CD4-positive, CD25-positive, alpha-beta regulatory T cell (primary cell): ENCODE measurements at regions not wholly inside any gene's neighbourhood (a gene's known extent, or its start where the extent isn't known, plus 50 kb on each side); places are given as distances from the start of the nearest gene placed in this dataset.
"Not testable (repeated sequence)": the region's sequence is repeated elsewhere in the genome, so short reads cannot be mapped to it uniquely, and the experiment has no call there.

ENCODE experiments used
- ATAC-seq, 2 donors: fragments of 150-1000 bp; cut with Tn5 transposase; one replicate each; pipeline ENCODE4 v1.10.0; 2021; ENCODE audit warnings: low read depth in 2 of 2, moderate number of reproducible peaks in 2 of 2, moderate library complexity in 1 of 2
- DNase-seq, 3 donors: peaks; one replicate each; pipeline versions ENCODE4 v3.0.0 to v3.0.0-alpha.2; 2012 to 2022; ENCODE audit warnings: mixed read lengths in 1 of 3
- H3K27ac ChIP-seq: one replicate; pipeline ENCODE4 v1.7.0; 2013; ENCODE audit warnings: mild to moderate bottlenecking, low read length; ENCODE audit not compliant: insufficient read depth, poor library complexity, severe bottlenecking
- H3K27me3 ChIP-seq: one replicate; pipeline ENCODE4 v1.7.0; 2013; ENCODE audit warnings: low read length; ENCODE audit not compliant: control insufficient read depth, insufficient read depth
- H3K36me3 ChIP-seq: one replicate; pipeline ENCODE4 v1.7.0; 2013; ENCODE audit warnings: mild to moderate bottlenecking, low read length, moderate library complexity; ENCODE audit not compliant: control insufficient read depth, insufficient read depth
- H3K4me1 ChIP-seq: 2 replicates; pipeline ENCODE4 v1.7.0; 2013; ENCODE audit warnings: mild to moderate bottlenecking, low read length; ENCODE audit not compliant: insufficient read depth, control insufficient read depth, poor library complexity, severe bottlenecking
- H3K4me3 ChIP-seq: one replicate; pipeline ENCODE4 v1.7.0; 2013; ENCODE audit warnings: low read depth, mild to moderate bottlenecking, low read length, moderate library complexity
- H3K9me3 ChIP-seq, 2 experiments: 1 replicate in 1 of 2; 2 replicates in 1 of 2; pipeline ENCODE4 v1.7.0; 2013; ENCODE audit warnings: low read length in 2 of 2, mild to moderate bottlenecking in 1 of 2, moderate library complexity in 1 of 2; ENCODE audit not compliant: control insufficient read depth in 2 of 2
- H3K27ac Mint-ChIP-seq, 3 donors: one replicate each; pipeline ENCODE4 v1.8.0; 2020 to 2022; ENCODE audit warnings: mild to moderate bottlenecking in 3 of 3, mixed read lengths in 3 of 3, moderate library complexity in 2 of 3
- H3K27me3 Mint-ChIP-seq: one replicate; pipeline ENCODE4 v1.8.0; 2022; ENCODE audit warnings: mild to moderate bottlenecking, mixed read lengths
- H3K36me3 Mint-ChIP-seq: one replicate; pipeline ENCODE4 v1.8.0; 2020; ENCODE audit warnings: mixed read lengths
- H3K4me1 Mint-ChIP-seq, 4 donors: one replicate each; pipeline ENCODE4 v1.8.0; 2020 to 2022; ENCODE audit warnings: mixed read lengths in 4 of 4, mild to moderate bottlenecking in 1 of 4
- H3K4me3 Mint-ChIP-seq, 4 donors: one replicate each; pipeline ENCODE4 v1.8.0; 2020 to 2022; ENCODE audit warnings: mild to moderate bottlenecking in 4 of 4, mixed read lengths in 4 of 4, moderate library complexity in 3 of 4
- H3K9me3 Mint-ChIP-seq, 7 donors: one replicate each; pipeline ENCODE4 v1.8.0; 2020 to 2022; ENCODE audit warnings: mixed read lengths in 7 of 7, mild to moderate bottlenecking in 3 of 7, moderate library complexity in 2 of 7

- Mint-ChIP-seq H3K4me1 (no peaks in the 10 kb centered on the region), H3K36me3 (no peaks in the 10 kb centered on the region), H3K4me3 (no peak overlapping the region), H3K27ac (no peak overlapping the region), H3K9me3 (peaks cover 0 to 11% (median 6%) of the 10 kb centered on the region in 7 donors), H3K27me3 (no peaks in the 10 kb centered on the region)
- no peaks in the 10 kb centered on the region for H3K9me3 ChIP-seq
- no peaks in the 10 kb centered on the region for H3K27me3 ChIP-seq
- ATAC-seq: no peak
- no peaks in the 10 kb centered on the region for H3K36me3 ChIP-seq
- no peak overlapping the region for H3K27ac ChIP-seq
- H3K4me1 ChIP-seq: no peaks in the 10 kb centered on the region
- H3K4me3 ChIP-seq: no peak overlapping the region
- DNase-seq: no peak
These were observed 290.8 kb upstream of the COBL start for GRCh38 chr7:51607447-51607846.

- Mint-ChIP-seq H3K9me3 (peaks cover 0 to 17% (median 10%) of the 10 kb centered on the region in 7 donors), H3K4me3 (no peak overlapping the region), H3K27me3 (no peaks in the 10 kb centered on the region), H3K4me1 (no peaks in the 10 kb centered on the region), H3K27ac (no peak overlapping the region), H3K36me3 (no peaks in the 10 kb centered on the region)
- H3K27ac ChIP-seq: no peak overlapping the region
- ATAC-seq (no peak), DNase-seq (no peak)
- H3K9me3 ChIP-seq: no peaks in the 10 kb centered on the region
- H3K4me3 ChIP-seq: no peak overlapping the region
- no peaks in the 10 kb centered on the region for H3K4me1 ChIP-seq
- H3K27me3 ChIP-seq: no peaks in the 10 kb centered on the region
- H3K36me3 ChIP-seq: no peaks in the 10 kb centered on the region
These were observed 290.1 kb upstream of the COBL start for GRCh38 chr7:51606601-51607154.

GRCh38 chr7:51602376-51602775 lies 285.8 kb upstream of the COBL start:
- H3K9me3 ChIP-seq: no peaks in the 10 kb centered on the region
- H3K27me3 Mint-ChIP-seq: no peaks in the 10 kb centered on the region
- H3K27ac Mint-ChIP-seq: no peak overlapping the region
- H3K36me3 ChIP-seq: no peaks in the 10 kb centered on the region
- no peak for DNase-seq
- H3K4me3 ChIP-seq: no peak overlapping the region
- H3K36me3 Mint-ChIP-seq: no peaks in the 10 kb centered on the region
- H3K27ac ChIP-seq: no peak overlapping the region
- H3K27me3 ChIP-seq: no peaks in the 10 kb centered on the region
- no peak overlapping the region for H3K4me3 Mint-ChIP-seq
- no peaks in the 10 kb centered on the region for H3K4me1 ChIP-seq
- H3K4me1 Mint-ChIP-seq: no peaks in the 10 kb centered on the region
- H3K9me3 Mint-ChIP-seq: peaks cover 0 to 20% (median 11%) of the 10 kb centered on the region in 7 donors
- ATAC-seq: no peak

- ATAC-seq (no peak), DNase-seq (no peak)
- Histone ChIP-seq H3K4me1 (no peaks in the 10 kb centered on the region), H3K9me3 (no peaks in the 10 kb centered on the region), H3K4me3 (no peak overlapping the region), H3K36me3 (no peaks in the 10 kb centered on the region), H3K27me3 (no peaks in the 10 kb centered on the region), H3K27ac (no peak overlapping the region)
- Mint-ChIP-seq H3K36me3 (no peaks in the 10 kb centered on the region), H3K4me1 (no peaks in the 10 kb centered on the region), H3K27ac (no peak overlapping the region), H3K27me3 (no peaks in the 10 kb centered on the region), H3K4me3 (no peak overlapping the region), H3K9me3 (peaks cover 0 to 20% (median 8%) of the 10 kb centered on the region in 7 donors)
These were observed 284.9 kb upstream of the COBL start for GRCh38 chr7:51601461-51601860.

- not testable (repeated sequence) for DNase-seq, H3K27me3 Mint-ChIP-seq, H3K36me3 ChIP-seq, H3K4me3 Mint-ChIP-seq, H3K4me3 ChIP-seq, ATAC-seq, H3K9me3 ChIP-seq, H3K4me1 ChIP-seq, H3K36me3 Mint-ChIP-seq, H3K27ac ChIP-seq, H3K27me3 ChIP-seq, H3K4me1 Mint-ChIP-seq, H3K27ac Mint-ChIP-seq
- peaks cover 0 to 20% (median 9%) of the 10 kb centered on the region in 7 donors for H3K9me3 Mint-ChIP-seq
These were observed 283.3 kb upstream of the COBL start for GRCh38 chr7:51599935-51600334.

GRCh38 chr7:51593628-51594027 lies 277.0 kb upstream of the COBL start:
- H3K36me3 ChIP-seq: no peaks in the 10 kb centered on the region
- H3K4me1 Mint-ChIP-seq: no peaks in the 10 kb centered on the region
- H3K4me3 Mint-ChIP-seq: no peak overlapping the region
- H3K27me3 ChIP-seq: no peaks in the 10 kb centered on the region
- H3K9me3 Mint-ChIP-seq: peaks cover 0 to 14% (median 3%) of the 10 kb centered on the region in 7 donors
- no peaks in the 10 kb centered on the region for H3K27me3 Mint-ChIP-seq
- H3K36me3 Mint-ChIP-seq: no peaks in the 10 kb centered on the region
- no peaks in the 10 kb centered on the region for H3K9me3 ChIP-seq
- H3K4me3 ChIP-seq: no peak overlapping the region
- DNase-seq (no peak), ATAC-seq (no peak)
- H3K27ac ChIP-seq: no peak overlapping the region
- H3K4me1 ChIP-seq: no peaks in the 10 kb centered on the region
- no peak overlapping the region for H3K27ac Mint-ChIP-seq

- Mint-ChIP-seq H3K27ac (no peak overlapping the region), H3K4me1 (no peaks in the 10 kb centered on the region), H3K27me3 (no peaks in the 10 kb centered on the region), H3K9me3 (peaks cover 0 to 19% (median 7%) of the 10 kb centered on the region in 7 donors), H3K4me3 (no peak overlapping the region), H3K36me3 (no peaks in the 10 kb centered on the region)
- DNase-seq: no peak
- H3K36me3 ChIP-seq: no peaks in the 10 kb centered on the region
- no peaks in the 10 kb centered on the region for H3K4me1 ChIP-seq
- no peaks in the 10 kb centered on the region for H3K27me3 ChIP-seq
- ATAC-seq: no peak
- no peak overlapping the region for H3K4me3 ChIP-seq
- H3K9me3 ChIP-seq: no peaks in the 10 kb centered on the region
- H3K27ac ChIP-seq: no peak overlapping the region
These were observed 276.4 kb upstream of the COBL start for GRCh38 chr7:51592842-51593599.

GRCh38 chr7:51591223-51591622 lies 274.6 kb upstream of the COBL start:
- no peak overlapping the region for H3K4me3 ChIP-seq
- H3K4me1 ChIP-seq: no peaks in the 10 kb centered on the region
- Mint-ChIP-seq H3K36me3 (no peaks in the 10 kb centered on the region), H3K27me3 (no peaks in the 10 kb centered on the region), H3K4me1 (no peaks in the 10 kb centered on the region), H3K9me3 (peaks cover 0 to 11% (median 7%) of the 10 kb centered on the region in 7 donors), H3K27ac (no peak overlapping the region), H3K4me3 (peak overlapping the region in 1 of 4 donors; percentile 13)
- H3K9me3 ChIP-seq: no peaks in the 10 kb centered on the region
- H3K27me3 ChIP-seq: no peaks in the 10 kb centered on the region
- ATAC-seq: no peak
- no peaks in the 10 kb centered on the region for H3K36me3 ChIP-seq
- no peak for DNase-seq
- no peak overlapping the region for H3K27ac ChIP-seq
